ENCODE measurements at regions not wholly inside any gene's neighbourhood (a gene's known extent, or its start where the extent isn't known, plus 50 kb on each side); places are given as distances from the start of the nearest gene placed in this dataset.

DNA sequence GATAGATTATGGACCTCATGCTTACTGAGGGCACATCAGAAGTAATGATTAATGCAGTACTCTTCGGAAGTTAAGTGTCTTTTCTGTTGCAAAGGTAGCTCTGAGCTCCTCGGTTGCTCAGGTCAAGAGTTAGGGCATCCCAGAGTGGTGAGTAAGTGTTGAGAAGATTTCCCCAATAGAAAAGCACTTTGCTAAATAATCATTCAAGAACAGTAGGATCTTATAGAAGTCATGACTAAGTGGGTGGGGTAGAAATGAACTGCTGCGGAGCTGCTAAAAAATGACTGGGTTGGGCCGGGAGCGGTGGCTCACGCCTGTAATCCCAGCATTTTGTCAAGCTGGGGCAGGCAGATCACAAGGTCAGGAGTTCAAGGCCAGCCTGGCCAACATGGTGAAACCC, 648.6 kb upstream of the CAMK1G start:
- TF ChIP-seq, protein P1, sequence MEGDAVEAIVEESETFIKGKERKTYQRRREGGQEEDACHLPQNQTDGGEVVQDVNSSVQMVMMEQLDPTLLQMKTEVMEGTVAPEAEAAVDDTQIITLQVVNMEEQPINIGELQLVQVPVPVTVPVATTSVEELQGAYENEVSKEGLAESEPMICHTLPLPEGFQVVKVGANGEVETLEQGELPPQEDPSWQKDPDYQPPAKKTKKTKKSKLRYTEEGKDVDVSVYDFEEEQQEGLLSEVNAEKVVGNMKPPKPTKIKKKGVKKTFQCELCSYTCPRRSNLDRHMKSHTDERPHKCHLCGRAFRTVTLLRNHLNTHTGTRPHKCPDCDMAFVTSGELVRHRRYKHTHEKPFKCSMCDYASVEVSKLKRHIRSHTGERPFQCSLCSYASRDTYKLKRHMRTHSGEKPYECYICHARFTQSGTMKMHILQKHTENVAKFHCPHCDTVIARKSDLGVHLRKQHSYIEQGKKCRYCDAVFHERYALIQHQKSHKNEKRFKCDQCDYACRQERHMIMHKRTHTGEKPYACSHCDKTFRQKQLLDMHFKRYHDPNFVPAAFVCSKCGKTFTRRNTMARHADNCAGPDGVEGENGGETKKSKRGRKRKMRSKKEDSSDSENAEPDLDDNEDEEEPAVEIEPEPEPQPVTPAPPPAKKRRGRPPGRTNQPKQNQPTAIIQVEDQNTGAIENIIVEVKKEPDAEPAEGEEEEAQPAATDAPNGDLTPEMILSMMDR (IDR thresholded peaks at IDR 0.05): no peak
- no peak for TF ChIP-seq POLR2A (IDR thresholded peaks at IDR 0.05)
- TF ChIP-seq EP300 (IDR thresholded peaks at IDR 0.05): no peak
